Gastrocnemius medialis (tissue), 4 donors: ENCODE measurements at regions not wholly inside any gene's neighbourhood (a gene's known extent, or its start where the extent isn't known, plus 50 kb on each side); places are given as distances from the start of the nearest gene placed in this dataset.
A peak's percentile ranks its signal among the peaks of the same experiment; 100 is the strongest.
"Not testable (repeated sequence)": the region's sequence is repeated elsewhere in the genome, so short reads cannot be mapped to it uniquely, and the experiment has no call there.

Experiments used
- ATAC-seq, 2 donors: fragments of 150-250 bp; one replicate each; pipeline ENCODE4 v1.9.1; 2016
- DNase-seq, 2 donors: peaks; one replicate each; pipeline ENCODE4 v3.0.0-alpha.2; 2019
- H3K27ac ChIP-seq, 4 donors: fragments of 200-600 bp; sonication (generic); 1 replicate in 1 of 4; 2 replicates in 3 of 4; pipeline ENCODE4 v1.5.1; 2016 to 2018; ENCODE audit warnings: mild to moderate bottlenecking in 2 of 4, moderate library complexity in 1 of 4
- H3K27me3 ChIP-seq, 3 donors: fragments of 200-600 bp; sonication (generic) in 2 of 3; 1 replicate in 1 of 3; 2 replicates in 2 of 3; pipeline versions ENCODE4 v1.5.1 to v1.6.0; 2016 to 2019; ENCODE audit warnings: mild to moderate bottlenecking in 1 of 3, moderate library complexity in 1 of 3
- H3K36me3 ChIP-seq, 2 donors: fragments of 200-600 bp; sonication (generic) in 1 of 2; one replicate each; pipeline ENCODE4 v1.5.1; 2017 to 2018
- H3K4me1 ChIP-seq, 2 donors: fragments of 200-600 bp; sonication (generic) in 1 of 2; one replicate each; pipeline ENCODE4 v1.5.1; 2016 to 2017; ENCODE audit warnings: mild to moderate bottlenecking in 2 of 2
- H3K4me3 ChIP-seq, 4 donors: fragments of 200-600 bp; sonication (generic) in 3 of 4; 1 replicate in 1 of 4; 2 replicates in 3 of 4; pipeline ENCODE4 v1.5.1; 2016 to 2019; ENCODE audit warnings: mild to moderate bottlenecking in 2 of 4
- H3K9me3 ChIP-seq, 3 donors: fragments of 200-600 bp; sonication (generic) in 2 of 3; 1 replicate in 1 of 3; 2 replicates in 2 of 3; pipeline ENCODE4 v1.5.1; 2016 to 2019
- POLR2A ChIP-seq, 2 donors: fragments of 450-650 bp; IDR thresholded peaks; one replicate each; pipeline ENCODE4 v1.6.1; 2017; ENCODE audit warnings: antibody characterized with exemption in 2 of 2, mild to moderate bottlenecking in 2 of 2, moderate library complexity in 2 of 2
- in situ Hi-C, 4 donors: fragments of 200-750 bp; cut with MboI; loops; one replicate each; pipeline versions ENCODE4 v1.15.0 to v1.8.0; 2017; ENCODE audit warnings: low sequenced_read_pairs in 4 of 4
- intact Hi-C: fragments of 100-400 bp; cut with DNase I; formaldehyde crosslinking; loops from one replicate; pipeline ENCODE4 v1.15.1; 2023; ENCODE audit warnings: low total_unique reads
- TF ChIP-seq, protein P1 (sequence below), 5 experiments: fragments of 450-650 bp in 3 of 5; fragments of 200-600 bp in 2 of 5; sonication (generic) in 2 of 5; IDR thresholded peaks in 4 of 5; conservative IDR thresholded peaks in 1 of 5; 1 replicate in 4 of 5; 2 replicates in 1 of 5; pipeline ENCODE4 v1.5.1; 2016 to 2019; ENCODE audit warnings: antibody characterized with exemption in 5 of 5, mild to moderate bottlenecking in 3 of 5, moderate library complexity in 3 of 5

DNA sequence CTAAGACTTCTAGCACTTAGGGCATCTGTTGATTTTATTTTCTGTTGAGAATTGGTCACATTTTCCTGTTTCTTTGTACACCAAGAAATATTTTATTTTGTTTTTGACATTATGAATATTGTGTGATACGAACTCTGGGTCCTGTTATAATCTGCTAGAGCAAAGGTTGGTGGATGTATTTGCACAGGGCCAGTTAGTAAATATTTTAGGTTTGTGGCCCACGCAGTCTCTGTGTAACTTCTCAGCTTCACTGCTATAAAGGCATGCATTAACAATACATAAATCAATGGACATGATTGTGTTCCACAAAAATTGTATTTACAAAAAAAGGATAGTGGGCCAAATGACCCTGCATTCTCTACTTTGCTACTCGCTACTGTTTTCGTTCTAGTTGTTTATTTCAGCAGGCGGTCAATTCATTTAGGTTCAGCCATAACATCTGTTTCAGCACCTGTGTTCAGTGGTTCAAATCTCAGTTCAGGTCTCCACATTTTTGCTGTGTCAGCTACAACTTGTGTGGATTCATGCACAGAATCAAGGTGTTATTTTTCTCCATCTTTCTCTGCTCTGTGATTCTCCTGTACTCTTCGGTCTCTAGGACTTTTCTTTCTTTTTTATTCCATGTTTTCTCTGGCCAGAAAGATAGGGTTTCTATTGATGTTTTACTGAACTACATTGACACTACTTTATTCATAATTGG lies 786.2 kb downstream of the ETS1 start:
- in situ Hi-C loops = no loop called here
- intact Hi-C loops = no loop called here

DNA sequence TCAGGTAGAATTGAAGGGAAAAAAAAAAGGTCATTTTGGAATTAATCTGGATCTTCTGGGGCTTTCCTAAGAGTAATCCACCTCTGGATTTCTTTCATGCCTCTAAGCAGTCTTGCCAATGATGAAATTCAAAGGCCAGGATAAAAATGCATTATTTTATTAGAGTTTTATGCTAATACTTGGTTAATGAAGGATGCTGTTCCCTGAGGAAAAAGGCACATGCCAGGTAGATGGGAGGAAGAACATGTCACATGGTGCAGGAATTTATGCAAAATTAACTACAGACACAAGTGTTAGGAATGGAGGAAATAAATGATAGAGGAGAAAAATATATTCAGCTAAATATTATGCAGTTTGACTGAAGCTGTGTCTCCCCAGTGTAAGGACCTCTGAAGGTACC lies 792.0 kb downstream of the ETS1 start:
- TF ChIP-seq, protein P1, sequence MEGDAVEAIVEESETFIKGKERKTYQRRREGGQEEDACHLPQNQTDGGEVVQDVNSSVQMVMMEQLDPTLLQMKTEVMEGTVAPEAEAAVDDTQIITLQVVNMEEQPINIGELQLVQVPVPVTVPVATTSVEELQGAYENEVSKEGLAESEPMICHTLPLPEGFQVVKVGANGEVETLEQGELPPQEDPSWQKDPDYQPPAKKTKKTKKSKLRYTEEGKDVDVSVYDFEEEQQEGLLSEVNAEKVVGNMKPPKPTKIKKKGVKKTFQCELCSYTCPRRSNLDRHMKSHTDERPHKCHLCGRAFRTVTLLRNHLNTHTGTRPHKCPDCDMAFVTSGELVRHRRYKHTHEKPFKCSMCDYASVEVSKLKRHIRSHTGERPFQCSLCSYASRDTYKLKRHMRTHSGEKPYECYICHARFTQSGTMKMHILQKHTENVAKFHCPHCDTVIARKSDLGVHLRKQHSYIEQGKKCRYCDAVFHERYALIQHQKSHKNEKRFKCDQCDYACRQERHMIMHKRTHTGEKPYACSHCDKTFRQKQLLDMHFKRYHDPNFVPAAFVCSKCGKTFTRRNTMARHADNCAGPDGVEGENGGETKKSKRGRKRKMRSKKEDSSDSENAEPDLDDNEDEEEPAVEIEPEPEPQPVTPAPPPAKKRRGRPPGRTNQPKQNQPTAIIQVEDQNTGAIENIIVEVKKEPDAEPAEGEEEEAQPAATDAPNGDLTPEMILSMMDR (IDR thresholded peaks at IDR 0.05 in 4 of 5, conservative IDR thresholded peaks at IDR 0.05 in 1 of 5) = no peak
- TF ChIP-seq POLR2A (IDR thresholded peaks at IDR 0.05) = no peak
- Histone ChIP-seq H3K9me3 (no peaks in the 10 kb centered on the region), H3K27ac (no peak overlapping the region), H3K4me3 (no peak overlapping the region), H3K36me3 (no peaks in the 10 kb centered on the region), H3K27me3 (no peaks in the 10 kb centered on the region), H3K4me1 (no peaks in the 10 kb centered on the region)
- no peak for ATAC-seq
- in situ Hi-C loops (no loop called here), intact Hi-C loops (no loop called here)
- no peak for DNase-seq

More for the DNA sequence above, 786.2 kb downstream of the ETS1 start:
- Histone ChIP-seq H3K9me3 (no peaks in the 10 kb centered on the region), H3K4me1 (no peaks in the 10 kb centered on the region), H3K36me3 (no peaks in the 10 kb centered on the region), H3K27me3 (no peaks in the 10 kb centered on the region), H3K4me3 (no peak overlapping the region), H3K27ac (no peak overlapping the region)
- no peak for ATAC-seq
- no peak for DNase-seq
- TF ChIP-seq, protein P1 (IDR thresholded peaks at IDR 0.05 in 4 of 5, conservative IDR thresholded peaks at IDR 0.05 in 1 of 5) = no peak
- no peak for TF ChIP-seq POLR2A (IDR thresholded peaks at IDR 0.05)

DNA sequence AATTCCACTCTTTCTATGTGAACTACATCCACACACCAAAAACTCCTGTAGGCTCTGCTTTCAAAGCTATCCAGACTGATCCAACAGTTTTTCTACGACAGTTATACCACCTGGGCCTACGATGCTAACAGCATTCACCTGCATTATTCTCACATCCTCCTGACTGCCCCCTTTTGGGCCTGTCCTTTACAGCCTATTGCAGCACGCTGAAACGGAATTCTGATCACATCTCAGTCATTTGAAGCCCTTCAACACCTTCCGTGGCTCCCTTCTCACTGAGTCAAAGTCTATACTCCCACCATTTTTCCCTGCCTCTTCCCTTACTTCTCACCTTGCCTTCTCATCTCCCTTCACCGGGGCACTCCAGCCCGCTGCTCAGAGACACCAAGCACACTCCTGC lies 791.3 kb upstream of the KIRREL3 start:
- TF ChIP-seq, protein P1 (IDR thresholded peaks at IDR 0.05 in 4 of 5, conservative IDR thresholded peaks at IDR 0.05 in 1 of 5) = no peak
- Histone ChIP-seq H3K27me3 (no peaks in the 10 kb centered on the region), H3K9me3 (no peaks in the 10 kb centered on the region), H3K4me3 (no peak overlapping the region), H3K27ac (no peak overlapping the region), H3K4me1 (no peaks in the 10 kb centered on the region), H3K36me3 (no peaks in the 10 kb centered on the region)
- in situ Hi-C loops = no loop called here
- intact Hi-C loops = no loop called here
- ATAC-seq = no peak
- no peak for DNase-seq

DNA sequence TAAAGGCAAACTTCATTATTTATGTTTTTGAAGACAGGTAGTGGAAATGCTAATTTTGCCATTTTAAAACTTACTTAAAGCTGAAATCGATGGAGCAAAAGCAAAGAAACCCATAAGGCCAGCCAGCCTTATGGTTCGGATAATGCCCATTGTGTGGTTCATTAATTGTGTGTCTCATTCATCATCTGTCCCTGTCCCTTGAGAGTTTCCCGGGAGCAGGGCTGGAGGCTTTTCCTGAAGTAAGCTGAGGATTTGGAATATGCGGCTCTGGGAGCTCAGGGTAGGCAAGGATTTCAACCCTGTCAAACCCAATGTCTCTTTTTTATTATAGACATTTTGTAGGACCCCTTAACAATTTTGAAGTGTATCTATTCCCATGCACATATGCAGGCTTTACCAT lies 790.0 kb upstream of the KIRREL3 start:
- H3K27me3 ChIP-seq = no peaks in the 10 kb centered on the region
- no peaks in the 10 kb centered on the region for H3K9me3 ChIP-seq
- ATAC-seq (no peak), DNase-seq (no peak)
- in situ Hi-C loops = no loop called here
- intact Hi-C loops = no loop called here
- H3K4me3 ChIP-seq = no peak overlapping the region
- H3K27ac ChIP-seq = no peak overlapping the region
- no peaks in the 10 kb centered on the region for H3K36me3 ChIP-seq
- no peaks in the 10 kb centered on the region for H3K4me1 ChIP-seq
- no peak for TF ChIP-seq POLR2A (IDR thresholded peaks at IDR 0.05)
- TF ChIP-seq, protein P1 (IDR thresholded peaks at IDR 0.05 in 4 of 5, conservative IDR thresholded peaks at IDR 0.05 in 1 of 5) = no peak

DNA sequence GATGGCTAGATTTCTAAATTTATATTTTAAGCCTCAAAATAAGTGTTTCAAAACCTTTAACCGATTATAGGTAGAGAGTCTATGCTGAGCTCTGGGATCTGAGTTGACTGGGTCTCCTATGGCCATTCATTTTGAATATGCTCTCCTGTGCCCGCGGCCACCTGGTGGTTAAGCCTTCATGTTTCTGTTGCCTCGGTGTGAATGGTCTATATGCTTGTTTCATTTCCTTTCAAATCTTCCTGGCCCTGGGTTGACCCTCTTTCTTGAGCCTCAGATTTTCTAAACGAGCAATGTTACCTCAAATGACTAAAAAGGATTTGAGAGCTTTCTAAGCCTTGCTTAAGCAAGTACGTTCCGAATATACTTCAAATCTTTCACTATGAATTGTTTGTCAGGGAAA lies 789.4 kb upstream of the KIRREL3 start:
- Histone ChIP-seq H3K9me3 (no peaks in the 10 kb centered on the region), H3K4me1 (no peaks in the 10 kb centered on the region), H3K27ac (no peak overlapping the region), H3K36me3 (no peaks in the 10 kb centered on the region), H3K27me3 (no peaks in the 10 kb centered on the region), H3K4me3 (no peak overlapping the region)
- TF ChIP-seq, protein P1 (IDR thresholded peaks at IDR 0.05 in 4 of 5, conservative IDR thresholded peaks at IDR 0.05 in 1 of 5) = peak in 2 of 5 experiments; percentile 18 to 23
- TF ChIP-seq POLR2A (IDR thresholded peaks at IDR 0.05) = no peak
- in situ Hi-C loops (no loop called here), intact Hi-C loops (no loop called here)
- DNase-seq (no peak), ATAC-seq (no peak)

DNA sequence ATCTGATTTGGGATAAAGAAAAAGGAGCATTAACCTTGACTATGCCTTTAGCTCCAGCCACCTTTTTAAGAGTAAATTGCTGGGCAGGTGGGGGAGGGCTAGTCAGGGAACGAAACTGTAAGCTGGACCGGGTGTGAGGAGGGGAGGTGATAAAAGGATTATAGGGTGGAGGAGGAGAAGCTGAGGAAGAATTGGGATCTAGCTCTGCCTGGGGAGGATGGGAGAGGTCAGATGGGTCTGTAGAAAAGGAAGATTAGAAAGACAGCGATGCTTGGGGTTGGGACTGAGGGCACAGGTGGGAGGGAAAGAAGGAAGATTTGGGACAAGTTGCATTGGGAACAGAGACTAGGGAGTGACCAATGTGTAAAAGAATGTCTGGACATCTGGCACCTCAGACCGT lies 772.4 kb upstream of the KIRREL3 start:
- in situ Hi-C loops, H3K9me3 ChIP-seq, H3K4me1 ChIP-seq, H3K36me3 ChIP-seq, H3K27me3 ChIP-seq, ATAC-seq, DNase-seq, H3K4me3 ChIP-seq, intact Hi-C loops, H3K27ac ChIP-seq: not testable (repeated sequence)

DNA sequence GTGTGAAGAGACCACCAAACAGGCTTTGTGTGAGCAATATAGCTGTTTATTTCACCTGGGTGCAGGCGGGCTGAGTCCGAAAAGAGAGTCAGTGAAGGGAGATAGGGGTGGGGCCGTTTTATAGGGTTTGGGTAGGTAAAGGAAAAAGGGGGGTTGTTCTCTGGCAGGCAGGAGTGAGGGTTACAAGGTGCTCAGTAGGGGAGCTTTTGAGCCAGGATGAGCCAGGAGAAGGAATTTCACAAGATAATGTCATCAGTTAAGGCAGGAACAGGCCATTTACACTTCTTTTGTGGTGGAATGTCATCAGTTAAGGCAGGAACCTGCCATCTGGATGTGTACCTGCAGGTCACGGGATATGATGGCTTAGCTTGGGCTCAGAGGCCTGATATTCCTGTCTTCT lies 768.4 kb upstream of the KIRREL3 start:
- H3K4me3 ChIP-seq, intact Hi-C loops, DNase-seq, H3K36me3 ChIP-seq, H3K27ac ChIP-seq, in situ Hi-C loops, H3K27me3 ChIP-seq, H3K4me1 ChIP-seq, ATAC-seq, H3K9me3 ChIP-seq: not testable (repeated sequence)
